A549 (cell line): ENCODE measurements at regions not wholly inside any gene's neighbourhood (a gene's known extent, or its start where the extent isn't known, plus 50 kb on each side); places are given as distances from the start of the nearest gene placed in this dataset.
A peak's percentile ranks its signal among the peaks of the same experiment; 100 is the strongest.

Experiments used
- ATAC-seq, 2 experiments: fragments of 200-7000 bp in 1 of 2; fragments of >200 bp in 1 of 2; cut with Nextera tagmentation in 1 of 2; cut with Tn5 transposase in 1 of 2; 3 replicates each; pipeline versions ENCODE4 v1.8.0 to v1.9.1; 2018 to 2020; ENCODE audit warnings: mild to moderate bottlenecking in 1 of 2, moderate library complexity in 1 of 2
- CTCF ChIA-PET: fragments of 300-600 bp; sonication (Branson Sonifier 250); formaldehyde crosslinking; extraction: SDS; loops from one replicate; lab custom pipeline; 2021; ENCODE audit warnings: antibody characterized with exemption, inconsistent platforms; lab: Yijun Ruan, JAX
- POLR2A ChIA-PET: fragments of 350-600 bp; formaldehyde crosslinking; extraction: SDS; loops from one replicate; lab custom pipeline; 2021; ENCODE audit warnings: antibody characterized with exemption, inconsistent platforms; lab: Yijun Ruan, JAX
- DNase-seq, 2 experiments: peaks; one replicate each; pipeline versions ENCODE4 v3.0.0 to v3.0.0-alpha.2; 2011 to 2016; ENCODE audit warnings: low read depth in 1 of 2, low spot score in 1 of 2
- FAIRE-seq: peaks from 2 replicates; lab custom pipeline; 2011; peaks lifted over from hg19 to GRCh38; lab: Jason Lieb, UNC
- H3K27ac ChIP-seq, 2 experiments: fragments of >200 bp; sonication (Bioruptor Twin); formaldehyde crosslinking; 3 replicates each; pipeline ENCODE4 v1.5.1; 2016 to 2017
- H3K4me1 ChIP-seq: fragments of >200 bp; sonication (Bioruptor Twin); formaldehyde crosslinking; 3 replicates; pipeline ENCODE4 v1.6.1; 2016
- H3K4me2 ChIP-seq: fragments of >200 bp; sonication (Bioruptor Twin); formaldehyde crosslinking; 3 replicates; pipeline ENCODE4 v1.6.1; 2016
- H3K4me3 ChIP-seq: fragments of >200 bp; sonication (Bioruptor Twin); formaldehyde crosslinking; 3 replicates; pipeline ENCODE4 v1.5.1; 2016
- H3K9me3 ChIP-seq: fragments of >200 bp; sonication (Bioruptor Twin); formaldehyde crosslinking; 3 replicates; pipeline ENCODE4 v1.6.1; 2016
- BHLHE40 ChIP-seq: IDR thresholded peaks from 2 replicates; pipeline ENCODE4 v1.6.1; 2012; ENCODE audit warnings: low read depth, low read length, inconsistent platforms
- CBX2 ChIP-seq: fragments of 200-600 bp; sonication (generic); IDR thresholded peaks from 2 replicates; pipeline ENCODE4 v1.6.1; 2016; ENCODE audit warnings: low read depth, mild to moderate bottlenecking, borderline replicate concordance
- CEBPB ChIP-seq, 2 experiments: fragments of >200 bp in 1 of 2; sonication (Bioruptor Twin) in 1 of 2; formaldehyde crosslinking in 1 of 2; IDR thresholded peaks; 2 replicates each; pipeline ENCODE4 v1.6.1; 2012 to 2016
- CHD2 ChIP-seq: fragments of 150-350 bp; IDR thresholded peaks from 2 replicates; pipeline ENCODE4 v1.6.1; 2014; ENCODE audit warnings: low read length; ENCODE audit not compliant: partially characterized antibody
- CHD4 ChIP-seq: fragments of 200-600 bp; sonication (generic); IDR thresholded peaks from 2 replicates; pipeline ENCODE4 v1.6.1; 2016; ENCODE audit warnings: antibody characterized with exemption, mild to moderate bottlenecking, borderline replicate concordance
- ESRRA ChIP-seq: fragments of 150-350 bp; IDR thresholded peaks from 2 replicates; pipeline ENCODE4 v1.6.1; 2014; ENCODE audit warnings: mild to moderate bottlenecking, low read length, borderline replicate concordance
- HDAC2 ChIP-seq: fragments of 200-600 bp; sonication (generic); IDR thresholded peaks from 2 replicates; pipeline ENCODE4 v1.6.1; 2016
- HEYL ChIP-seq: fragments of 250-450 bp; sonication (Bioruptor Pico); IDR thresholded peaks from 2 replicates; pipeline ENCODE4 v1.8.0; 2021; ENCODE audit warnings: mild to moderate bottlenecking, moderate library complexity
- HOXB13 ChIP-seq: fragments of 250-450 bp; sonication (Bioruptor Pico); IDR thresholded peaks from 2 replicates; pipeline ENCODE4 v1.5.0; 2020; ENCODE audit warnings: low read depth, mild to moderate bottlenecking, moderate library complexity
- KDM5A ChIP-seq: fragments of 200-600 bp; sonication (generic); IDR thresholded peaks from 2 replicates; pipeline ENCODE4 v1.6.1; 2016; ENCODE audit warnings: antibody characterized with exemption, mild to moderate bottlenecking
- MAFK ChIP-seq: fragments of 450-650 bp; IDR thresholded peaks from 2 replicates; pipeline ENCODE4 v1.6.1; 2014; ENCODE audit not compliant: partially characterized antibody
- MAX ChIP-seq: IDR thresholded peaks from 2 replicates; pipeline ENCODE4 v1.6.1; 2012
- NFE2L2 ChIP-seq: fragments of 150-350 bp; conservative IDR thresholded peaks from 2 replicates; pipeline ENCODE4 v1.6.1; 2014; ENCODE audit warnings: low read length
- RFX5 ChIP-seq: fragments of 450-650 bp; IDR thresholded peaks from 2 replicates; pipeline ENCODE4 v1.7.1; 2014; ENCODE audit warnings: antibody characterized with exemption, mild to moderate bottlenecking, moderate library complexity
- TFCP2L1 ChIP-seq: fragments of 250-450 bp; sonication (Bioruptor Pico); IDR thresholded peaks from 2 replicates; pipeline ENCODE4 v1.5.0; 2021; ENCODE audit warnings: mild to moderate bottlenecking
- ZC3H11A ChIP-seq: fragments of 450-650 bp; IDR thresholded peaks from 2 replicates; pipeline ENCODE4 v1.6.1; 2014; ENCODE audit warnings: antibody characterized with exemption, mild to moderate bottlenecking
- ZFP36 ChIP-seq: fragments of 450-650 bp; IDR thresholded peaks from 2 replicates; pipeline ENCODE4 v1.6.1; 2014; ENCODE audit warnings: borderline replicate concordance; ENCODE audit not compliant: partially characterized antibody
- WGBS: methylation state at CpG from one replicate; pipeline ENCODE4 v1.1.6; 2017; ENCODE audit errors: missing lambda C conversion rate; 5-methylcytosine and 5-hydroxymethylcytosine counted together
- TF ChIP-seq, protein P1 (sequence below): fragments of 450-650 bp; IDR thresholded peaks from 2 replicates; pipeline ENCODE4 v1.6.1; 2014; ENCODE audit warnings: antibody characterized with exemption
- TF ChIP-seq, protein P2 (sequence below): fragments of 250-450 bp; sonication (Bioruptor Pico); IDR thresholded peaks from 2 replicates; pipeline ENCODE4 v1.5.0; 2021; ENCODE audit warnings: mild to moderate bottlenecking, moderate library complexity, borderline replicate concordance
- TF ChIP-seq, protein P3 (sequence below): fragments of >200 bp; sonication (Bioruptor Twin); formaldehyde crosslinking; IDR thresholded peaks from 3 replicates; pipeline ENCODE4 v1.6.1; 2016

- no peak for DNase-seq
- Histone ChIP-seq H3K4me2 (no peak overlapping the region), H3K27ac (no peak overlapping the region; a peak in 1 of 6 replicates), H3K4me3 (no peak overlapping the region), H3K4me1 (peaks cover 18% of the 10 kb centered on the region), H3K9me3 (peaks cover 3% of the 10 kb centered on the region; the same call in 1 of the 3 replicates)
- ATAC-seq, result no peak
- ChIA-PET POLR2A (no interaction called here), CTCF (no interaction called here)
- whole genome bisulfite sequencing, result 48% methylated on average over 2 of the region's 2 CpGs
- TF ChIP-seq CHD4, result no peak
- no peak for TF ChIP-seq HEYL (CRISPR knock-in tag)
- TF ChIP-seq, protein P1, sequence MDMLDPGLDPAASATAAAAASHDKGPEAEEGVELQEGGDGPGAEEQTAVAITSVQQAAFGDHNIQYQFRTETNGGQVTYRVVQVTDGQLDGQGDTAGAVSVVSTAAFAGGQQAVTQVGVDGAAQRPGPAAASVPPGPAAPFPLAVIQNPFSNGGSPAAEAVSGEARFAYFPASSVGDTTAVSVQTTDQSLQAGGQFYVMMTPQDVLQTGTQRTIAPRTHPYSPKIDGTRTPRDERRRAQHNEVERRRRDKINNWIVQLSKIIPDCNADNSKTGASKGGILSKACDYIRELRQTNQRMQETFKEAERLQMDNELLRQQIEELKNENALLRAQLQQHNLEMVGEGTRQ, result no peak
- TF ChIP-seq ZFP36, result no peak
- no peak for FAIRE-seq
Observed at GRCh38 chr15:88341653-88342052, 85.1 kb upstream of the NTRK3 start.

DNA sequence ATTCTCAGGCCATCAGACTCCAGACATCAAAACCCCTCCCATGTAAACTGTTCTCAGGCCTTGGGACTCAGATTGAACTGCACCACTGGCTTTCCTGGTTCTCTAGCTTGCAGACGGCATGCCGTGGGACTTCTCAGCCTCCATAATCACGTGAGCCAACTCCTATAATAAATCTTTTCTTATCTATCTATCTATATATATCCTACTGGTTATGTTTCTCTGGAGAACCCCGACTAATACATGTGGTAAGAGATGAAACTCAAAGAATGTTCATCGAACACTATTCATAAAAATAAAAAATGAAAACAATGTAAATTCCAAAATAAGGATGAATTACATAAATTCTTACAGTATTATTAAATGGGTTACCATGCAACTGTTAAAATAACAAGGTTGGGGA lies 84.5 kb upstream of the NTRK3 start:
- ATAC-seq, result no peak
- DNase-seq, result no peak
- Histone ChIP-seq H3K4me1 (peaks cover 11% of the 10 kb centered on the region), H3K4me3 (no peak overlapping the region), H3K27ac (peak overlapping the region in 1 of 2 experiments; percentile 13; a peak in 1 of 6 replicates), H3K4me2 (no peak overlapping the region), H3K9me3 (peaks cover 3% of the 10 kb centered on the region; the same call in 1 of the 3 replicates)
- no peak for TF ChIP-seq RFX5
- no peak for TF ChIP-seq HOXB13 (CRISPR knock-in tag)
- TF ChIP-seq ESRRA, result no peak
- TF ChIP-seq CHD2, result no peak
- TF ChIP-seq, protein P1, result no peak
- TF ChIP-seq KDM5A, result no peak
- TF ChIP-seq HDAC2, result no peak
- no peak for TF ChIP-seq MAX
- TF ChIP-seq BHLHE40, result no peak
- TF ChIP-seq ZC3H11A, result no peak
- no peak for TF ChIP-seq CBX2
- no peak for TF ChIP-seq CEBPB (IDR thresholded peaks at IDR 0.05)
- TF ChIP-seq MAFK, result no peak
- no peak for TF ChIP-seq NFE2L2
- TF ChIP-seq, protein P2, sequence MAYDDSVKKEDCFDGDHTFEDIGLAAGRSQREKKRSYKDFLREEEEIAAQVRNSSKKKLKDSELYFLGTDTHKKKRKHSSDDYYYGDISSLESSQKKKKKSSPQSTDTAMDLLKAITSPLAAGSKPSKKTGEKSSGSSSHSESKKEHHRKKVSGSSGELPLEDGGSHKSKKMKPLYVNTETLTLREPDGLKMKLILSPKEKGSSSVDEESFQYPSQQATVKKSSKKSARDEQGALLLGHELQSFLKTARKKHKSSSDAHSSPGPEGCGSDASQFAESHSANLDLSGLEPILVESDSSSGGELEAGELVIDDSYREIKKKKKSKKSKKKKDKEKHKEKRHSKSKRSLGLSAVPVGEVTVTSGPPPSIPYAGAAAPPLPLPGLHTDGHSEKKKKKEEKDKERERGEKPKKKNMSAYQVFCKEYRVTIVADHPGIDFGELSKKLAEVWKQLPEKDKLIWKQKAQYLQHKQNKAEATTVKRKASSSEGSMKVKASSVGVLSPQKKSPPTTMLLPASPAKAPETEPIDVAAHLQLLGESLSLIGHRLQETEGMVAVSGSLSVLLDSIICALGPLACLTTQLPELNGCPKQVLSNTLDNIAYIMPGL (CRISPR knock-in tag), result no peak
- no peak for TF ChIP-seq TFCP2L1 (CRISPR knock-in tag)
- TF ChIP-seq HEYL (CRISPR knock-in tag), result no peak
- TF ChIP-seq, protein P3, sequence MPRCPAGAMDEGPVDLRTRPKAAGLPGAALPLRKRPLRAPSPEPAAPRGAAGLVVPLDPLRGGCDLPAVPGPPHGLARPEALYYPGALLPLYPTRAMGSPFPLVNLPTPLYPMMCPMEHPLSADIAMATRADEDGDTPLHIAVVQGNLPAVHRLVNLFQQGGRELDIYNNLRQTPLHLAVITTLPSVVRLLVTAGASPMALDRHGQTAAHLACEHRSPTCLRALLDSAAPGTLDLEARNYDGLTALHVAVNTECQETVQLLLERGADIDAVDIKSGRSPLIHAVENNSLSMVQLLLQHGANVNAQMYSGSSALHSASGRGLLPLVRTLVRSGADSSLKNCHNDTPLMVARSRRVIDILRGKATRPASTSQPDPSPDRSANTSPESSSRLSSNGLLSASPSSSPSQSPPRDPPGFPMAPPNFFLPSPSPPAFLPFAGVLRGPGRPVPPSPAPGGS, result no peak
- WGBS, result 50% methylated on average over 5 of the region's 5 CpGs
- POLR2A ChIA-PET, result no interaction called here
- CTCF ChIA-PET, result no interaction called here
- FAIRE-seq, result no peak
